GM13977 (cell line): ENCODE measurements at regions not wholly inside any gene's neighbourhood (a gene's known extent, or its start where the extent isn't known, plus 50 kb on each side); places are given as distances from the start of the nearest gene placed in this dataset.
A peak's percentile ranks its signal among the peaks of the same experiment; 100 is the strongest.

Experiments used
- DNase-seq: peaks from one replicate; pipeline ENCODE4 v3.0.0; 2012; ENCODE audit warnings: low spot score
- CTCF ChIP-seq: IDR thresholded peaks from 2 replicates; pipeline ENCODE4 v1.5.1; 2012; ENCODE audit warnings: mild to moderate bottlenecking, control low read depth; ENCODE audit not compliant: insufficient read depth; ENCODE audit errors: extremely low read depth, missing control alignments
- in situ Hi-C: fragments of 300-500 bp; cut with MboI; formaldehyde crosslinking; loops from one replicate; pipeline ENCODE4 v1.12.0; 2022; ENCODE audit warnings: low sequenced_read_pairs, low pct_unique_long_range_greater_than_20kb, mixed read lengths, inconsistent platforms; ENCODE audit not compliant: unreplicated experiment

GRCh38 chr3:23656199-23656598, 149.6 kb upstream of the UBE2E1 start:
- in situ Hi-C loops = no loop called here
- no peak for TF ChIP-seq CTCF
- DNase-seq = no peak

GRCh38 chr3:23656821-23657220, 148.9 kb upstream of the UBE2E1 start:
- in situ Hi-C loops = no loop called here

GRCh38 chr3:23657647-23658046, 148.1 kb upstream of the UBE2E1 start:
- in situ Hi-C loops = no loop called here
- DNase-seq = no peak
- no peak for TF ChIP-seq CTCF

More at GRCh38 chr3:23656821-23657220, 148.9 kb upstream of the UBE2E1 start:
- no peak for DNase-seq
- no peak for TF ChIP-seq CTCF

GRCh38 chr3:23659274-23659673, 146.5 kb upstream of the UBE2E1 start:
- in situ Hi-C loops = no loop called here
- peak; percentile 23 for DNase-seq
- TF ChIP-seq CTCF = no peak

- DNase-seq = no peak
- TF ChIP-seq CTCF = no peak
- in situ Hi-C loops = no loop called here
Observed at GRCh38 chr3:23659840-23660430, 145.8 kb upstream of the UBE2E1 start.

GRCh38 chr3:23662079-23662617, 143.6 kb upstream of the UBE2E1 start:
- in situ Hi-C loops = no loop called here
- DNase-seq = no peak
- TF ChIP-seq CTCF = no peak
